ENCODE measurements at regions not wholly inside any gene's neighbourhood (a gene's known extent, or its start where the extent isn't known, plus 50 kb on each side); places are given as distances from the start of the nearest gene placed in this dataset.

DNA sequence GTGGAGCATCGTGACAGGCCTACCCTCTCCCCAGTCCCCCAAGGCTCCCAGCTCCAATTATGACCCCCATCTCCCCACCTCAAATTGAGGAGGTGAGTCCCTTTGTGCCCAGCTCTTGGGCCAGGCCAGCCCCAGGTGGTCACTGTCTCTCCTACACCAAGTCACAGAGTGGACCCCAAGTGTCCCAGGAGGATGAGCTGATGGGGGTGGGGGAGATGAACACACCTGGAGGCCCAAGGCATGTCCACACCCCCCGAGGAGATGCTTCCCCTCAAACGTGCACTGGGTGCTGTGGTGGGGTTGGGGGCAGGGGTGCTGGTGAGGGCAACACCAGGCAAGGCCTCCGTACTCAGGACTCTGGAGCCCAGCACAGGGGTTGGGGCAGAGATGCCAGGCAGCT lies 73.2 kb downstream of the RBFOX3 start:
- TF ChIP-seq, protein P1, sequence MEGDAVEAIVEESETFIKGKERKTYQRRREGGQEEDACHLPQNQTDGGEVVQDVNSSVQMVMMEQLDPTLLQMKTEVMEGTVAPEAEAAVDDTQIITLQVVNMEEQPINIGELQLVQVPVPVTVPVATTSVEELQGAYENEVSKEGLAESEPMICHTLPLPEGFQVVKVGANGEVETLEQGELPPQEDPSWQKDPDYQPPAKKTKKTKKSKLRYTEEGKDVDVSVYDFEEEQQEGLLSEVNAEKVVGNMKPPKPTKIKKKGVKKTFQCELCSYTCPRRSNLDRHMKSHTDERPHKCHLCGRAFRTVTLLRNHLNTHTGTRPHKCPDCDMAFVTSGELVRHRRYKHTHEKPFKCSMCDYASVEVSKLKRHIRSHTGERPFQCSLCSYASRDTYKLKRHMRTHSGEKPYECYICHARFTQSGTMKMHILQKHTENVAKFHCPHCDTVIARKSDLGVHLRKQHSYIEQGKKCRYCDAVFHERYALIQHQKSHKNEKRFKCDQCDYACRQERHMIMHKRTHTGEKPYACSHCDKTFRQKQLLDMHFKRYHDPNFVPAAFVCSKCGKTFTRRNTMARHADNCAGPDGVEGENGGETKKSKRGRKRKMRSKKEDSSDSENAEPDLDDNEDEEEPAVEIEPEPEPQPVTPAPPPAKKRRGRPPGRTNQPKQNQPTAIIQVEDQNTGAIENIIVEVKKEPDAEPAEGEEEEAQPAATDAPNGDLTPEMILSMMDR (conservative IDR thresholded peaks at IDR 0.05) = no peak
- no peak for TF ChIP-seq EZH2 (IDR thresholded peaks at IDR 0.05; ENCODE audit: low read depth)
